ENCODE measurements at regions not wholly inside any gene's neighbourhood (a gene's known extent, or its start where the extent isn't known, plus 50 kb on each side); places are given as distances from the start of the nearest gene placed in this dataset.

DNA sequence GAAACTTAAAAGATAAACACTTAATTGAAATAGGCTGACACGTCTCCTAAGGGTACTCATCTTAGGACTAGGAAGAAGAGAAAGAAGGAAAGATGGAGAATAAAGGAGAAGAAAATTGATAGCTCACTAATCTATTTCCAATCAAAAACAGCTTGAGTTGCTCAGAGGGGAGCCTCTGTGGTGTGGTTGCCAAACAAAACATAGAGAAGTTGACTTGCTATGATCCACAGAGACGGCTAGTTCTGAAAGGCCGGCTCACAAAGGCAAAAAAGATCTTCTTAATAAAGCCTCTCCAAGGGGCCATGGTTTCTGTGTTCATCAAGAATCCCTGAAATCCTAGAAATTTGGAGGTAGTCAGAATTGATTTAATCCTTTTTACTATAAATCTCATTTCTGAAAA is 644.1 kb downstream of the LMO4 start:
- no peak overlapping the region for H3K4me3 ChIP-seq (ENCODE audit: low read depth, low read length)
- TF ChIP-seq CTCF (IDR thresholded peaks at IDR 0.05; ENCODE audit: insufficient read depth, low read length), result no peak
- DNase-seq (ENCODE audit: low read depth), result peak; percentile 37

DNA sequence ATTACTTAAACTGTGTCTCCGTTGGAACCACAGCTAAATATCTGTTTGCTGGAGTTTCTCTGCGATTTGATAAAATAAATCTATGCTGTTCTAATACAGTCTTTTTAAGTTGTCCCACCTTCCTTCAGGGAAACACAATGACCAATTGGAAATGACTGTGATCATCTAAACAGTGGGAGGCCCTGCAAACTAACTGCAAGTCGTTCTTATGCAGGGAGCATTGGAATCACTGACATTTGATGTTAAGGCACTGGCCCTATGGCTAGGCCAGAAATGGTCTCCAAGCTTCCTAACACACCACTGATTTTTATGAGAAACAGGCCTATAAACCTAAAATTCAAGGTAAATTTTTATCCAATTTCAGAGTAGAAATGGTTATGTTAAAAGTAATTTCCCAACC is 645.2 kb downstream of the LMO4 start:
- no peak overlapping the region for H3K4me3 ChIP-seq (ENCODE audit: low read depth, low read length)
- no peak for TF ChIP-seq CTCF (IDR thresholded peaks at IDR 0.05; ENCODE audit: insufficient read depth, low read length)
- no peak for DNase-seq (ENCODE audit: low read depth)

GRCh38 chr1:87976316-87976715 is 647.6 kb downstream of the LMO4 start:
- DNase-seq (ENCODE audit: low read depth), result no peak
- H3K4me3 ChIP-seq (ENCODE audit: low read depth, low read length), result no peak overlapping the region
- no peak for TF ChIP-seq CTCF (IDR thresholded peaks at IDR 0.05; ENCODE audit: insufficient read depth, low read length)

GRCh38 chr1:87977145-87977544 is 648.5 kb downstream of the LMO4 start:
- no peak overlapping the region for H3K4me3 ChIP-seq (ENCODE audit: low read depth, low read length)
- no peak for DNase-seq (ENCODE audit: low read depth)
- no peak for TF ChIP-seq CTCF (IDR thresholded peaks at IDR 0.05; ENCODE audit: insufficient read depth, low read length)

DNA sequence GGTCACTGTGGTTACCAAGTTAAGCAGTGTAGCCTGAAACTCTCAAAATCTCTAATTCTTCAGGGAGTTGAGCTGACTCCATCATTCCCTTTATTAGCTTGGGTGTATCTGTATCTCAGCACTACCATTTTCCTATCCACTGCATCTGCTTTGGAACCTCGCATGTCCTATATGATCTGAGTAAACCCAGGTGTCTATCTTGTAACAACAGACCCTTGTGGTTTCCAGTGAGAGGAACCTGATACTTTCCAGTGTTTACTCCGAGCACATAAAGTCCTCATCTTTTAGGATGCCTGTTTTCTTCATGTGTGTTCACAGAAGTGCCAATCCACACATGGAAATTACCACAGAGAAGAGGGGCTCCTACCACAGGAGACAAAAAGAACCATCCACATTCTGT is 650.4 kb downstream of the LMO4 start:
- DNase-seq (ENCODE audit: low read depth), result no peak
- no peak overlapping the region for H3K4me3 ChIP-seq (ENCODE audit: low read depth, low read length)
- TF ChIP-seq CTCF (IDR thresholded peaks at IDR 0.05; ENCODE audit: insufficient read depth, low read length), result no peak

- no peak for DNase-seq (ENCODE audit: low read depth)
- no peak for TF ChIP-seq CTCF (IDR thresholded peaks at IDR 0.05; ENCODE audit: insufficient read depth, low read length)
- no peak overlapping the region for H3K4me3 ChIP-seq (ENCODE audit: low read depth, low read length)
Observed at GRCh38 chr1:87980494-87980893, 651.8 kb downstream of the LMO4 start.

DNA sequence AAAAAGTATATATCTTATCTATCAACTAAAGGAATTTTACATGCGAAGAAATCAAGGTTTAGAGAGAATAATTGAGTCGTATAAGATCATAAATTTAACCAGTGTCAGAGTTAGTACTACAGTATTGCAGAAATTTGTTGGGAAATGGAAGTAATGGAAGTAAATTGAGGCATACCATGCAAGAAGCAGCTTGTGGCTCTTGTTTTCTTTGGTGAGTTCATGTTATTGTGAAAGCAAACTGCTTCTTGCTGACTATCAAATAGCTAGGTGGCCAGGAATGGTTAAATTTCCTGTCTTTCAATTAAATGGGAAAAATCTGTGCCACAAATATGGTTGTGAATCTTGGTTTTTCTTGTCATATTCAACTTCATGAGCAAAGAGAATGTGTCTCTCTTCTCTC is 652.7 kb downstream of the LMO4 start:
- no peak for DNase-seq (ENCODE audit: low read depth)
- H3K4me3 ChIP-seq (ENCODE audit: low read depth, low read length), result no peak overlapping the region
- TF ChIP-seq CTCF (IDR thresholded peaks at IDR 0.05; ENCODE audit: insufficient read depth, low read length), result no peak
